NCI-H1417 treated with DMSO at 0.1 percent for 48 hours (cell line): ENCODE measurements at regions not wholly inside any gene's neighbourhood (a gene's known extent, or its start where the extent isn't known, plus 50 kb on each side); places are given as distances from the start of the nearest gene placed in this dataset.

Source experiments
- DNase-seq: peaks from one replicate; lab custom pipeline; 2025; lab: John Stamatoyannopoulos, UW

GRCh38 chr3:1693145-1693544 lies 405.5 kb upstream of the CNTN4 start:
- no peak for DNase-seq

DNA sequence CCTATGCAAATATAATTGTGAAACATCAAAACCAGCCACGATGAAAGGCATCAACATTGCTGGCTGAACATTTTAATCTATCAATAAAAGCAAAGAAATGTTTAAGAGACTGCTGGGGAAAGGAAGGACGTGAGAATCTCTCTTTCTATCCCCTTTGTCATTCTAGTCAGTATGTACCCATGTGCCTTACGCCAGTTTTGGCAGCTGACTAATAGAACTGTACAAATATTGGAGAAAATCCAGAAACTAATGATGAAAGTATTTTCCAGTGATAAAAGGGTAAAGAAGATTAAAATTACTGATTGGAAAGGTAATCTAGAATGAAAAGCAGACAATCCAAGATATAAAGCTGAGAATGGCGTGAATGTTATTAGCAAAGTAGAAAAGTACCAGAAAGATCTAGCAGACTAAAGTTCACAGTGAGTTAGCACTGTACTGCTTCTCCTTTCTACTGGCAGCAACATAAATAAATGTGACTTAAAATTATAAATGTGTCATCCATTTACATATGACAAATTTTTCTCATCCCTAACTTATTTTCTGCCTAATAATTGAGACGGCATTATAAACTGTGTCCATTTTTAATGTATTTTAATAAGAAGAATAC lies 401.9 kb upstream of the CNTN4 start:
- DNase-seq = no peak

GRCh38 chr3:1699361-1699920 lies 399.2 kb upstream of the CNTN4 start:
- no peak for DNase-seq

DNA sequence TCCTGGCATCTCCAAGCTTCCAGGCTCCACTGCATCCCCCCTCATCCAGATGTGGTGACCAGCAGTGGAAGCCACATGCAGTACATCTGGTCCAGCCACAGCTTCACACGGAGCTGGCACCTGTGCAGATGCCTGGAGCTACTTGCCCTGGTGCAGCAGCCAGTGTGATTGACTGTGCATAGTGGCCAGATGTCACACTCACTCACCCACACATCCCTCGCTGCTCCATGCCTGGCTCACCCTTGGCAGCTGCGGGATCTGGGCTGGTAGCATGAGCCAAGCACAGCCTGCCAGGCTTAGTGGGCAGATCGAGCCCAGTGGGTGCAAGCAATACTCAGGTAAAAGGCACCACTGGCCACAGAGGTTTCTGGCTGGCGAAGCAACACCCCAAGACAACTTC lies 398.0 kb upstream of the CNTN4 start:
- DNase-seq = no peak

DNA sequence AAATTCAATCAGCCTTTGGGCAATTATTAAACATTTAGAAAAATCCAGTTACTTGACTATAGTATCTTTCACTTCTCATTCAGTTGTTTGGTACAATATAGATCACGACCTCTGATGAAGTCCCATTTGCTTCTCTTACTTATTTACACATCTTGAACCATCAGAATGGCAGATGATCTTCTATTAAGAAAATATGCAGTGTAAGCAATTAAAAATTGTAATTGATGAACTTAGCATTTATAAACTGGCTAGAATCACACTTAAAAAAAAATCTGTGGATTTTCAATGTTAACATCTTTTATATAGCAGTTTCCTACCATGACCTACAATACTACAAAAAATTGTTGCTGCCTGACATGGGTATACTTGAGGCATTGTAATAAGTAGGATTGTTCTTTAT lies 395.5 kb upstream of the CNTN4 start:
- no peak for DNase-seq

DNA sequence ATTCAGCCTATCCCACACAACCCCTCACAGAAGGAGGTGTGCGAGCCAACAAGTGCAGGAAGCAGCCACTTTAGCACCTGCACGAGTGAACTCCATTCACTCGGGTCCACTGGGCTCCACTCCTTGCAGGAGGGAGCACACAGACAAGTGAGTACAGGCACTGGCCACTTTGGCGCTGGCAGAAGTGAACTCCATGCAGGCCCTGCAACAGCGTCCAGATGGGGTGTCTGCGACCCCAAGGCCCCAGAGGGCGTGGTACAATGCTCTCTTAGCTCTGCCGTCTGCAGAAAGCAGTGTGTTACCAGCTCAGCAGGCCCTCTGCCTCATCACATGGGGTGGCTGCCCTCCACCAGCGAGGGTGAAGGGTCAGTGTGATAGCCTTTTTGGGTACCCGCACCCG lies 388.0 kb upstream of the CNTN4 start:
- no peak for DNase-seq

DNA sequence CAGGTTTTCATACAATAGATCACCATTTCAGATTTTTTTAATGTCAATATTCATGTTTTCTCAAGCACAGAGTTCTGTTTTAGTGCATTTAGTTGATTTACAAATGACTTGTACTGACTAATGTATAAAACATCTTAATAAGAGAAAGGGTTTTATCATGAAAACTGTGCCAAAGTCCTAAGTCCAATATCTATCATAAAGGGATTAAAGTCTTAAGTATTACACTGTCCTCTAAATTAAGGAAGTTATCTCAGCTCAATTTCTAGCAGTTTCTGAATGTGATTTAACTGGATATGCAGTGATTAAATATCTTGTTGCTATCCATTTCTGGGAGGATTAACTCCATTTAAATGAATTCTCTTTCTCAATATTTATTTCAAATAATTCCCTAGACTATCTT lies 381.1 kb upstream of the CNTN4 start:
- no peak for DNase-seq

DNA sequence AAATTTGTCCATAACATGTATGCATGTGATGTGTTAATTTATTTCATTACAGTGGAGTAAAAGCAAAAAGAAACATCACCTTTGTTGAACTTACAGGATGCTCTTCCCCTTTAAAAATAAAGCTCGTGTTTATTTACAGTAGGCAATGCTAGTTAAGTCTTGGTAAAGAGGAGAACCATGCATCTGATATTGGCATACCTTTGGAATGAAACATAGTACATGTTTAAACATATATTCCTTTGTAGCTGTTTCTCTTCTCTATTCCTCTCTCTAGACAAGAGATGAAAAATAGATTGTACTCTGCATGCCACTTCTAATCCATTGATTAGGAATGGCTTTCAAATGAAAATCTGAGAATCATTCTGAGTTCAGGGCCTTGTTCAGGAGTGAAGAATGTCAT lies 374.9 kb upstream of the CNTN4 start:
- no peak for DNase-seq

DNA sequence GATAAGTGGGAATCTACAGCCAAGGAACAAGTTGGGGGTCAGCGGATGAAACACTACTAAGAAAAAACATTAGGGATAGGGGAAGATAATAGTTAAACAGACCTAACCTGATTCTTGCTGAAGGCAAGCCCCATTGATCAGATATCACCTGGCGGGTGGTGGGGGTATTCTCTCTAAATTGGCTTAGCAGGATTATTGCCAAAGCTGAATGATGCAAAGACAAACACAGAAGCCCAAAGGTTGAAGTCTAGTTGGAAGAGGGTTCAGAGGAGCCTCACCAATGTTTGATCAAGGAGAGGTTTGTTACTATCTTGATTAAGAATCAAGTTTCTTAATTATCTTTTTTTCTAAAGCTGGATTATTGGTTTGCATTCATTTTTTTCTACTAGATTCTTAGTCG lies 371.9 kb upstream of the CNTN4 start:
- no peak for DNase-seq

DNA sequence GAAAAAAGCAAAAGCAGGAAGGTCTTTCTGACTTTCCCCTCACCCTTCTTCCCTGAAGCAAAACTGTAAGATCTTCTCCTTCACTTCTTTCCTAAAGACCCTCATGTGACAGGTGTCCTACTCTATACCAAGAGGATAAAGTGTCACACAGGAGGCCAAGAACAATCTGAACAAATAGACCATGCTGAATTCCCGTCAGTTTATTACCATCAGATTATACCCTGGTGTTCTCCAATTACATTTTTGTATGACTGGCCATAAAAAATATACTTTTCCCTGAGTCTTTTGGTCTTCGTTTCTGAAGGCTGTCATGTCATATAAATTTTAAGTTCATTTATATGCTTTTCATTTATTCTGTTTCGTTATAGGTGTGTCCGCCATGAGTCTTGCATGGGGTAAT lies 371.4 kb upstream of the CNTN4 start:
- DNase-seq = no peak

DNA sequence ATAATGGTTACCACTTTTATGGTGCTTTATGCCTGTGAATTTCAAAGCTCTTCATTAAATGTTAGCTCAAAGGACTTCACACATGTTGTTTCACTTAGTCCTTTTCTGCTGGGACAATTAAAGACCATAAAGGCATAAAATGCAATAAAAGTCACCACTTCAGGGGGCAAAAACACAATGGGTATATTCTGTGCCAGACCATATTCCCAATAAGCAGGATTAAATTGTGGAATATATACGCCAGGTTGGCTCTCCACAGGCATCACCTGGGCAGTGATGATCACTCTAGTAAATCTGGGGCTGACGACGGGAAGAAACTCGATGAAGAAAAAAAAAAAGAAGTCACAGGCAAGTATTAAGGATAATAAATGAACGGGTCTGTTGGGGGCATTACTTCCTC lies 370.2 kb upstream of the CNTN4 start:
- no peak for DNase-seq

DNA sequence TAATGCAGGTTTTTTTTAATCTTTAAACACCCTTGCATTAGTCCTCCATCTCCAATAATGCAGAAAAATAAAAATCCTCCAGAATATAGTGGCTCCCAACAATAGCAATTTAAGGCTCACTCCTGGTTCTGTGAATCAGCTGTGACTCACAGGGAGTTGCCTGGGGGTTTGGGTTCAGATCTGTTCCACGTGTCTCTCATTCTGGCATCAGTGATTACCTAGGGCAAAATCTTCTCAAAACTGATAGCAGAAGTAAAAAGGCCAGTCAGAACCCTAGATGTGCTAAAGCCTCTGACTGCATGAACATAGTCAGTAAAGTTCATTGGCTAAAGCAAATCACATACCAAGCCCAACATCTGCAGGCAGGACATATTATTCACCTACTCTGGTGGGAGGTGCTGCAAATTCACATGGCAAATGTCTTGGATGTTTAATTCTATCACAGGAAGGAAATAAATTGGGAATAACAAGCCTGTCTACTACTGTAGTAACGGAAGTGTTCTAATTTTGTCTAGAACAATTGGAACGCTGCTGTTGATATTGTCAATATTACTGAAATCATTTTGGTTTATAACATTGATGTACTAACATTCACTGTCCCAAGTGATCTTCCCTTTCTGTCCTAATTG lies 364.1 kb upstream of the CNTN4 start:
- DNase-seq = no peak

- no peak for DNase-seq
Observed at GRCh38 chr3:1752205-1752604, 346.5 kb upstream of the CNTN4 start.

GRCh38 chr3:1766384-1766783 lies 332.3 kb upstream of the CNTN4 start:
- DNase-seq = no peak

DNA sequence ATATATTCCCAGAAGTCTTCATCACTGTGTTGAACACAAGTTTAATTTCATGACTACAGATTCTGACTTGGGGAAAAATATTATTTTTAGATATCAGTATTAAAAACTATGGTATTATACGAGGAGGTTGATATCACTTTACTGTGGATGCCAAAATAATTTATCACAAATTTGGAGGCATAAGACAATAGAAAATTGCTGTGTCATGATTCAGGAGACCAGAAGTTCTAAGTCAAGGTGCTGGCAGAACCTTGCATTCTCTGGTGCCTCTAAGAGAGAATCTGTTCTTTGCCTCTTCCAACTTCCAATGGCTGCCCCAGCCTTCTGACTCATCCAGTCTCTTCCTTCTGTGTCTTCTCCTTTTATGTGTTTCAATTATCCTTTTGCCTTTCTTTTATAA lies 325.0 kb upstream of the CNTN4 start:
- no peak for DNase-seq

DNA sequence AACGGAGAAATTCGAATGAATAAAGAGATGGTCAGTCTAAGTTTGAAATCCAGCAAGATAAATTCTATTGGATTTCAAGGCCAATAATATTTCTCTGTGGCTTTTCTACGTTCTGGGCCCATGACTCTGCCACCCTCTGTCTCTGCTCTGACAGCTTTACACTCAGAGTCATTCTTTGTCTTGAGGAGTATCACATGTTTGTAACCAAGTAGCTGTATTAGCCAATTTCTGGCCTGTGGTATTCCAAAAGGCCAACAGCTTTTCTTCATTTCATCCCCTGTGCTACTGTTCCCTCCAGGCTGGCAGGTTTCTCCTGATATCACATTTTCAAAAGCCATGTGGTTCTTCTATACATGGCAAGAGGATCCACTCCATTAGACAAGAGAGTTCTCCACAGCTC lies 324.1 kb upstream of the CNTN4 start:
- no peak for DNase-seq

- DNase-seq = no peak
Observed at GRCh38 chr3:1775321-1775720, 323.3 kb upstream of the CNTN4 start.

DNA sequence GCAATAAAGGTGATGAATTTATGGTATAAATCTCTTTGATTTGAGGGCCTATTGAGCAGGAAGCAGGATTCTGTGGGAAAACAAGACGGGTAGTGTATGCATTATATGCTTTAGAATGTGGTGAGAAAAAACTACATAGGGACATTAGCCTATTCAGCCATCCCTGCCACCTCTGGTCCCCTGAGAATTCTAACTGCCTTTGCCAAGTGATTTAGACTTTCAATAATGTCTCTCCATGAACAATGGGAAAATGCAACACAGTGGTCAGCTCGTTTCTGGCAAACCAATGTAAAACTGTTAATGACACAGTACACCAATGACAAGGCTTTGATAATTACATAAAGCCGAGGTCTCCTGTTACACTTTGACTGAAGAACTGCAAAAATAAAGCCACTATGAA lies 314.7 kb upstream of the CNTN4 start:
- no peak for DNase-seq

DNA sequence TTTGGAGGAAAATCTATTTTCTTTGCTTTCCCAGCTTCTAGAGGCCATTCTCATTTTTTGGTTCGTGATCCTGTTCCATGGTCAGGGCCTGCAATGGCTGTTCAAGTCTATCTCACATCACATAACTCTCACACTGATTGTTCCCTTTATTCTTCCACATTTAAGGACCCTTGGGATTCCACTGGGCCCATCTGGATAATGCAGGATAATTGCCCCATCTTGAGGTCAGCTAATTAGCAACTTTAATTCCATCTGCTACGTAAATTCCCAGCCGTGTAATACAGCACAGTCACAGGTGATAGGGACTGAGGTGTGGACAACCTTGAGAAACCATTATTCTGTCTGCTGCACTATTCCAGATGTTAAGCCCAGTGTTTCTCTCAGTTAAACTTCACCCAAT lies 311.6 kb upstream of the CNTN4 start:
- DNase-seq = no peak

DNA sequence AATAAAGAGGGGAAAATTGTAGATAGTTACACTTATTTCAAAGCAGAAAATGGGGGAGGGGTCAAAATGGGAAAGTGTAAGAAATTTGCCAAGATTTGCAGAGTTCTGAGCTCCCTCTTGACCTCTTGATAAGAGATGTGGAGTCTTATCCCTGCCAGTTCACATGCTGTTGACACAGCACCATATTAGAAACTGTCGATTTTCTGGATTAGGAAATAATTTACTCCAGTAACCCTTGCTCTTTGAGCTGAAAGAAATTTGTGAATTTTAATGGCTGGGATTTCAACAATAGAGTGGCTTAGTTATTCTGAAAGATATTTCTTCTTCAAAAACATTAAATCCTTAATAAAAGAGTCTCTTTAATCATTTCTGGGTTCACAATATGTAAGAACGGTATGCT lies 306.2 kb upstream of the CNTN4 start:
- DNase-seq = no peak

- no peak for DNase-seq
Observed at GRCh38 chr3:1798711-1799405, 299.8 kb upstream of the CNTN4 start.

DNA sequence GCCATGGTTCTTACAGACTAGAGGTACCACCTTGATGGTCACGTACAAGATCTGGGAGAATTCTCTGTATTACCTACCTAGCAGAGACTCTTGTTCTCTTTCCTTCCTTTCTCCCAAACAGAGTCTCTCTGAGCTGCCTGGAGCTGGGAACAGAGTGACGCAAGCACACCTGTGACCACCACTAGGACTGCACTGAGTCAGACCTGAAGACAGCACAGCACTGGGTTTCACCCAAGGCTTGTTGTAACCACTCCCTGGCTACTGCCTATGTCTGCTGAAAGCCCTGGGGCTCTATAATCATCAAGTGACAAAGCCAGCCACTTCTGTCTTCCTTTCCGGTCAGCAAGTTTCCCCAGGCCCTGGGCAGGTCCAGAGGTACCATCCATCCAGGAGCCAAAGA lies 293.3 kb upstream of the CNTN4 start:
- no peak for DNase-seq

- no peak for DNase-seq
Observed at GRCh38 chr3:1808590-1808989, 290.1 kb upstream of the CNTN4 start.

- DNase-seq = no peak
Observed at GRCh38 chr3:1823867-1824266, 274.8 kb upstream of the CNTN4 start.
